GM12864 (cell line): ENCODE measurements at regions not wholly inside any gene's neighbourhood (a gene's known extent, or its start where the extent isn't known, plus 50 kb on each side); places are given as distances from the start of the nearest gene placed in this dataset.

Experiments used
- DNase-seq: peaks from one replicate; pipeline ENCODE4 v3.0.0-alpha.2; 2011; ENCODE audit warnings: low read depth
- H3K4me3 ChIP-seq: 2 replicates; pipeline ENCODE4 v1.5.1; 2011; ENCODE audit warnings: mild to moderate bottlenecking, low read depth, low read length, control low read depth
- TF ChIP-seq, protein P1 (sequence below): IDR thresholded peaks from 2 replicates; pipeline ENCODE4 v1.5.1; 2011; ENCODE audit warnings: low read depth, mild to moderate bottlenecking, moderate library complexity, low read length, control low read depth, inconsistent platforms; ENCODE audit errors: missing control alignments

DNA sequence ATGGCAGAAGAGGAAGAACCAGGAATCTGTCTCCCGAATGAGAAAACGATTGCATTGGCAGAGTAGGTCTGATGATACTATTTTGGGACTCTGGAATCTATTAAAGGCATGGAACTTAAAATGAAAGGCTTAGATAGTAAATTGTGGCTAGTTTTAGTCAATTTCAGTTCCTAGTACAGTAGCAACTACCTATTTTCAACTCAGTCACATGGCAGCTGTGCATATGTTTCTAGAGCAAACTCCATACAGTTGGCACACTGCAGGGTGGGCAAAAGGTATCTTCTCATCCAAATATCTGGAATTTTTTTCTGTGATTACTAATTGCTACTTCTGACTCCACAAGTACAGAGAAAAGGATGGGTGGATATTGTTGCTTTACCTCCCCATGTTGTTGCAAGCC is 663.6 kb downstream of the PCDH7 start:
- TF ChIP-seq, protein P1, sequence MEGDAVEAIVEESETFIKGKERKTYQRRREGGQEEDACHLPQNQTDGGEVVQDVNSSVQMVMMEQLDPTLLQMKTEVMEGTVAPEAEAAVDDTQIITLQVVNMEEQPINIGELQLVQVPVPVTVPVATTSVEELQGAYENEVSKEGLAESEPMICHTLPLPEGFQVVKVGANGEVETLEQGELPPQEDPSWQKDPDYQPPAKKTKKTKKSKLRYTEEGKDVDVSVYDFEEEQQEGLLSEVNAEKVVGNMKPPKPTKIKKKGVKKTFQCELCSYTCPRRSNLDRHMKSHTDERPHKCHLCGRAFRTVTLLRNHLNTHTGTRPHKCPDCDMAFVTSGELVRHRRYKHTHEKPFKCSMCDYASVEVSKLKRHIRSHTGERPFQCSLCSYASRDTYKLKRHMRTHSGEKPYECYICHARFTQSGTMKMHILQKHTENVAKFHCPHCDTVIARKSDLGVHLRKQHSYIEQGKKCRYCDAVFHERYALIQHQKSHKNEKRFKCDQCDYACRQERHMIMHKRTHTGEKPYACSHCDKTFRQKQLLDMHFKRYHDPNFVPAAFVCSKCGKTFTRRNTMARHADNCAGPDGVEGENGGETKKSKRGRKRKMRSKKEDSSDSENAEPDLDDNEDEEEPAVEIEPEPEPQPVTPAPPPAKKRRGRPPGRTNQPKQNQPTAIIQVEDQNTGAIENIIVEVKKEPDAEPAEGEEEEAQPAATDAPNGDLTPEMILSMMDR = no peak
- H3K4me3 ChIP-seq = no peak overlapping the region
- no peak for DNase-seq

GRCh38 chr4:31390849-31391248 is 670.7 kb downstream of the PCDH7 start:
- no peak for DNase-seq
- TF ChIP-seq, protein P1 = no peak
- H3K4me3 ChIP-seq = no peak overlapping the region

DNA sequence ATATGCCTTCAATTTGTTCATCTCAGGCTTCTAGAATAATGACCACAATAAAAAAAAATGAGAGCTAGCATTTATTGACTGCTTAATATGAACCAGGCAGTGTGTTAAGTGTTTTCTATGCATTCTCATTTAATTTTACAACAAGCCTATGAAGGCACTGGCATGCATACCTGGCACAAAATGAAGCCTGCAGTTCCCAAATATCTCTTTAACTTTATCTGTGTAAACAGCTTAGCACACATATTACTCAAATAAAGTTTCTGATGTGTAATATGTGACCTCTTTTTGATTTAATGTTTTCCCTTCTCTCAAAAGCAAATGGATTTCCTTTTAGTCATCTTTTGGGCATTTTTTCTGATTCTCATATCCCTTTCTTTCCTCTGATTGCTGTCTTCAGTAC is 671.8 kb downstream of the PCDH7 start:
- TF ChIP-seq, protein P1 = no peak
- DNase-seq = no peak
- H3K4me3 ChIP-seq = no peak overlapping the region

DNA sequence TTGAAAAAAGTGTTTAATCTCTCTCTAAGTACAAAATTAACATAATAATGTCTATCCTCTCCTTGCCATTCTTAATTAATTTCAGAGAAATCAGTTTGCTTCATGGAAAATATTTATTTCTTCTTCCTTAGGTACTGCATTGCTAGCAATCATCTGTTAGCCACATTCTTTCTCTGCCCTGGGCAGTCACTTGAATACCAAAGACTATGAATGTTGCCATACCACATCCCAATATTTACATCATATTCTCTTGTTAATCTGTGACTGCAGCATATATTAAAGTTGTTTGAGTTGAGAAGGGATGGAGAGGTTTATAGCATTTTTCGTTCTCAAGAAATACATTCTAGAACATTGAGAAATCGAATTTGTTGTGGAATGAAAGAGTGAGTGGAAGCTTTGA is 672.8 kb downstream of the PCDH7 start:
- DNase-seq = no peak
- TF ChIP-seq, protein P1 = no peak
- H3K4me3 ChIP-seq = no peak overlapping the region

DNA sequence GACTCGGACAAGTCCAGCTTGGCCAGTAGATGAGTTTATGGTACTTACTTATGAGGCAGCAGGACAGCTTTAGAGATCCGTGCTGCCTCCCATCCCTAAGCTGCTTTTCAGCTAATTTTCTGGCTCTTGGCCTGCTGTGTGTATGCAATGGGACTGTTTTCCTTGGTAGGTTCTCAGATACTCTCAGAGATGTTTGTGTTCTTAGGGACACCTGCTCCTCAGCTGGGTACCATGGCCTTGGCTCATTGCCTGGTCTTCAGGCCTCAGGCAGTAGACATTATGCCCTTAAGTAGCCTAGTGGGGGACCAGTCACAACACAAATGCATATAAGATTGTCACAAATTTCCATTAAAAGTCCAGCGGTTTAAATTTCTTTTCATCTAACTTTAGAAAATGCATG is 688.0 kb downstream of the PCDH7 start:
- H3K4me3 ChIP-seq = no peak overlapping the region
- TF ChIP-seq, protein P1 = no peak
- no peak for DNase-seq

DNA sequence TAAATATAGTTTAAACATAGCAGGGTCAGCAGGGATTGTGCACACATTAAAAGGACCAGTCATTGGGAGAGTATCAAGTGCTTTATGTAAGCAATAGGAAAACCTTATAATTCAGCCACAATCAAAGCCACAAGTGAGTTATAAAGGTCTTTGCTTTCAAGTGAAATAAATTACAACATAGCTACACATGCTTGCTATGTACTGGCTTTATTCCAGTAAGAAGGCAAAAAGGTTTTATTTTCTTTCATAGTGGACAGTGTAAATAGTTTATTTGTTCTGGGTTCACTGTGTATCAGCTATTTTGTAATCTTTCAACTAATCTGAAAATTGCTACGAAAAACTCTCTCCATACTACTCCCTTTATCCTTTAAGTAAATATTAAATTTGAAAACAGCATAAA is 691.4 kb downstream of the PCDH7 start:
- TF ChIP-seq, protein P1 = no peak
- DNase-seq = no peak
- H3K4me3 ChIP-seq = no peak overlapping the region

GRCh38 chr4:31415629-31416028 is 695.5 kb downstream of the PCDH7 start:
- DNase-seq = no peak
- TF ChIP-seq, protein P1 = no peak
- H3K4me3 ChIP-seq = no peak overlapping the region
